ENCODE measurements at regions not wholly inside any gene's neighbourhood (a gene's known extent, or its start where the extent isn't known, plus 50 kb on each side); places are given as distances from the start of the nearest gene placed in this dataset.

DNA sequence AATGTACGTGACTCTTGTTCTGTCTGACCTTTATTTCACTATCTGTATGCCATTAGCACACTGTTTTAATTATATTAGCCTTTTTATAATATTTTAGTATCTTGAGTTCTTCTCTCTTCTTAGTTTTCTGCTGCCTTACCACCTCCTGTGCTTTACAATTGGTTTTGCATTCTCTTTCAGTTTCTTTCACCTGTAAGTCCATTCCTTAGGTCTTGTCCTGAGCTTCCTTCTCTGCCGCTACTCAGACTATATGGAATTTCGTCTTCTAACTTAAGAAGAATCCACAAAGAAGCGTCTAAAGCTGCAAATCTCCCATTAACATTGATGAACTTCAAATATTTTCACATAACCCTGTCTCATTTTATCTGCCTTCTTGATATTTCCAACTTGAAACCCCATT, 642.9 kb downstream of the MAT2B start:
- TF ChIP-seq, protein P1, sequence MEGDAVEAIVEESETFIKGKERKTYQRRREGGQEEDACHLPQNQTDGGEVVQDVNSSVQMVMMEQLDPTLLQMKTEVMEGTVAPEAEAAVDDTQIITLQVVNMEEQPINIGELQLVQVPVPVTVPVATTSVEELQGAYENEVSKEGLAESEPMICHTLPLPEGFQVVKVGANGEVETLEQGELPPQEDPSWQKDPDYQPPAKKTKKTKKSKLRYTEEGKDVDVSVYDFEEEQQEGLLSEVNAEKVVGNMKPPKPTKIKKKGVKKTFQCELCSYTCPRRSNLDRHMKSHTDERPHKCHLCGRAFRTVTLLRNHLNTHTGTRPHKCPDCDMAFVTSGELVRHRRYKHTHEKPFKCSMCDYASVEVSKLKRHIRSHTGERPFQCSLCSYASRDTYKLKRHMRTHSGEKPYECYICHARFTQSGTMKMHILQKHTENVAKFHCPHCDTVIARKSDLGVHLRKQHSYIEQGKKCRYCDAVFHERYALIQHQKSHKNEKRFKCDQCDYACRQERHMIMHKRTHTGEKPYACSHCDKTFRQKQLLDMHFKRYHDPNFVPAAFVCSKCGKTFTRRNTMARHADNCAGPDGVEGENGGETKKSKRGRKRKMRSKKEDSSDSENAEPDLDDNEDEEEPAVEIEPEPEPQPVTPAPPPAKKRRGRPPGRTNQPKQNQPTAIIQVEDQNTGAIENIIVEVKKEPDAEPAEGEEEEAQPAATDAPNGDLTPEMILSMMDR (IDR thresholded peaks at IDR 0.05 in 4 of 5, conservative IDR thresholded peaks at IDR 0.05 in 1 of 5): no peak
- TF ChIP-seq POLR2A (IDR thresholded peaks at IDR 0.05): no peak

All from gastrocnemius medialis (tissue), 4 donors.